ENCODE measurements at regions not wholly inside any gene's neighbourhood (a gene's known extent, or its start where the extent isn't known, plus 50 kb on each side); places are given as distances from the start of the nearest gene placed in this dataset.

- BruUV-seq (replicated peaks), result no TSS peak
- Mint-ChIP-seq H3K9me3 (ENCODE audit: unreplicated experiment) (peaks cover 12% of the 10 kb centered on the region), H3K27me3 (ENCODE audit: insufficient read depth, unreplicated experiment) (peaks cover 15% of the 10 kb centered on the region), H3K36me3 (ENCODE audit: insufficient read depth, unreplicated experiment) (no peaks in the 10 kb centered on the region), H3K27ac (ENCODE audit: low read depth, unreplicated experiment) (no peak overlapping the region), H3K4me1 (ENCODE audit: insufficient read depth, unreplicated experiment) (no peaks in the 10 kb centered on the region), H3K4me3 (ENCODE audit: unreplicated experiment) (no peak overlapping the region)
- POLR2A ChIA-PET, result interaction anchor here (0.7 kb wide), 1 partner anchor 33 kb away, joined by 3 read pairs; no protein-coding TSS in a partner anchor
- intact Hi-C loops (cut with micrococcal nuclease), result no loop called here
- CTCF ChIA-PET, result no interaction called here
- DNase-seq (ENCODE audit: unreplicated experiment), result no peak
- TF ChIP-seq CTCF (IDR thresholded peaks at IDR 0.05; ENCODE audit: unreplicated experiment), result no peak
Observed at GRCh38 chr13:53276265-53276664, 247.7 kb downstream of the OLFM4 start.

GRCh38 chr13:53281677-53282076, 253.1 kb downstream of the OLFM4 start:
- TF ChIP-seq CTCF (IDR thresholded peaks at IDR 0.05; ENCODE audit: unreplicated experiment), result no peak
- CTCF ChIA-PET, result no interaction called here
- Mint-ChIP-seq H3K27me3 (ENCODE audit: insufficient read depth, unreplicated experiment) (peaks cover 15% of the 10 kb centered on the region), H3K27ac (ENCODE audit: low read depth, unreplicated experiment) (no peak overlapping the region), H3K4me1 (ENCODE audit: insufficient read depth, unreplicated experiment) (no peaks in the 10 kb centered on the region), H3K9me3 (ENCODE audit: unreplicated experiment) (peaks cover 12% of the 10 kb centered on the region), H3K36me3 (ENCODE audit: insufficient read depth, unreplicated experiment) (no peaks in the 10 kb centered on the region), H3K4me3 (ENCODE audit: unreplicated experiment) (no peak overlapping the region)
- intact Hi-C loops (cut with micrococcal nuclease), result no loop called here
- no peak for DNase-seq (ENCODE audit: unreplicated experiment)
- POLR2A ChIA-PET, result no interaction called here
- BruUV-seq (replicated peaks), result no TSS peak

- Mint-ChIP-seq H3K27me3 (ENCODE audit: insufficient read depth, unreplicated experiment) (no peaks in the 10 kb centered on the region), H3K36me3 (ENCODE audit: insufficient read depth, unreplicated experiment) (no peaks in the 10 kb centered on the region), H3K4me3 (ENCODE audit: unreplicated experiment) (no peak overlapping the region), H3K9me3 (ENCODE audit: unreplicated experiment) (no peaks in the 10 kb centered on the region), H3K4me1 (ENCODE audit: insufficient read depth, unreplicated experiment) (no peaks in the 10 kb centered on the region), H3K27ac (ENCODE audit: low read depth, unreplicated experiment) (no peak overlapping the region)
- no peak for DNase-seq (ENCODE audit: unreplicated experiment)
- no TSS peak for BruUV-seq (replicated peaks)
- intact Hi-C loops (cut with micrococcal nuclease), result no loop called here
- no peak for TF ChIP-seq CTCF (IDR thresholded peaks at IDR 0.05; ENCODE audit: unreplicated experiment)
- ChIA-PET CTCF (interaction anchor here (0.5 to 1.5 kb wide), 3 partner anchors 32 to 460 kb away, joined by 3 to 4 read pairs (median 3); no protein-coding TSS in a partner anchor), POLR2A (no interaction called here)
Observed at GRCh38 chr13:53285896-53286430, 257.4 kb downstream of the OLFM4 start.

- Mint-ChIP-seq H3K9me3 (ENCODE audit: unreplicated experiment) (no peaks in the 10 kb centered on the region), H3K36me3 (ENCODE audit: insufficient read depth, unreplicated experiment) (no peaks in the 10 kb centered on the region), H3K27me3 (ENCODE audit: insufficient read depth, unreplicated experiment) (no peaks in the 10 kb centered on the region), H3K4me3 (ENCODE audit: unreplicated experiment) (no peak overlapping the region), H3K4me1 (ENCODE audit: insufficient read depth, unreplicated experiment) (no peaks in the 10 kb centered on the region), H3K27ac (ENCODE audit: low read depth, unreplicated experiment) (no peak overlapping the region)
- TF ChIP-seq CTCF (IDR thresholded peaks at IDR 0.05; ENCODE audit: unreplicated experiment), result no peak
- ChIA-PET POLR2A (no interaction called here), CTCF (no interaction called here)
- DNase-seq (ENCODE audit: unreplicated experiment), result no peak
- intact Hi-C loops (cut with micrococcal nuclease), result no loop called here
- no TSS peak for BruUV-seq (replicated peaks)
Observed at GRCh38 chr13:53298396-53298795, 269.8 kb downstream of the OLFM4 start.

Measured in MCF 10A (cell line).